Endothelial cell of umbilical vein (primary cell): ENCODE measurements at regions not wholly inside any gene's neighbourhood (a gene's known extent, or its start where the extent isn't known, plus 50 kb on each side); places are given as distances from the start of the nearest gene placed in this dataset.
"Not testable (repeated sequence)": the region's sequence is repeated elsewhere in the genome, so short reads cannot be mapped to it uniquely, and the experiment has no call there.

Experiments used
- BruUV-seq: library from RNA; stranded (reverse); fragments of 400-500 nt; replicated peaks from 2 replicates; lab custom pipeline; 2021; lab: Mats Ljungman, UMichigan
- CTCF ChIA-PET: fragments of 300-600, 350-600 bp; sonication (Branson Sonifier 250); formaldehyde crosslinking; loops from one replicate; lab custom pipeline; 2021; ENCODE audit warnings: antibody characterized with exemption, inconsistent platforms; lab: Charles Lee
- POLR2A ChIA-PET: fragments of 300-600, 350-600 bp; sonication (Branson Sonifier 250); formaldehyde crosslinking; loops from one replicate; lab custom pipeline; 2021; ENCODE audit warnings: antibody characterized with exemption, inconsistent platforms; lab: Charles Lee
- DNase-seq: peaks from one replicate; pipeline ENCODE4 v3.0.0-alpha.2; 2011; ENCODE audit warnings: low read depth, low spot score
- FAIRE-seq: peaks from 2 replicates; lab custom pipeline; 2011; peaks lifted over from hg19 to GRCh38; lab: Jason Lieb, UNC
- H2AFZ ChIP-seq: 2 replicates; pipeline ENCODE4 v1.6.0; 2012; ENCODE audit warnings: low read depth, low read length, control low read depth, inconsistent platforms
- H3K27ac ChIP-seq: 2 replicates; pipeline ENCODE4 v1.5.1; 2011; ENCODE audit warnings: low read depth, mild to moderate bottlenecking, control low read depth, low read length, moderate library complexity; ENCODE audit not compliant: insufficient read depth
- H3K27me3 ChIP-seq, 2 experiments: 2 replicates each; pipeline versions ENCODE4 v1.6.0 to v1.6.1; 2011; ENCODE audit warnings: low read length in 2 of 2, mixed read lengths in 1 of 2; ENCODE audit not compliant: control insufficient read depth in 2 of 2, insufficient read depth in 2 of 2
- H3K36me3 ChIP-seq, 2 experiments: 2 replicates in 1 of 2; 3 replicates in 1 of 2; pipeline ENCODE4 v1.5.1; 2011; ENCODE audit warnings: low read length in 2 of 2, mild to moderate bottlenecking in 1 of 2, moderate library complexity in 1 of 2; ENCODE audit not compliant: control insufficient read depth in 2 of 2, insufficient read depth in 2 of 2; ENCODE audit errors: extremely low read depth in 1 of 2
- H3K4me1 ChIP-seq: 3 replicates; pipeline ENCODE4 v1.5.1; 2011; ENCODE audit warnings: mild to moderate bottlenecking, low read length; ENCODE audit not compliant: control insufficient read depth, insufficient read depth; ENCODE audit errors: extremely low read depth
- H3K4me2 ChIP-seq: 2 replicates; pipeline ENCODE4 v1.6.1; 2011; ENCODE audit warnings: low read length, control low read depth, mixed read lengths; ENCODE audit not compliant: insufficient read depth
- H3K4me3 ChIP-seq, 3 experiments: fragments of 200-600 bp in 1 of 3; sonication (generic), shearing (Covaris generic) in 1 of 3; replicated peaks in 1 of 3; 2 replicates each; pipeline ENCODE4 v1.5.1; 2011 to 2016; ENCODE audit warnings: control low read depth in 3 of 3, low read length in 3 of 3, mild to moderate bottlenecking in 2 of 3, inconsistent platforms in 1 of 3, low read depth in 1 of 3, moderate library complexity in 1 of 3; ENCODE audit not compliant: insufficient read depth in 1 of 3
- H3K79me2 ChIP-seq: 2 replicates; pipeline ENCODE4 v1.6.0; 2012; ENCODE audit warnings: low read length, inconsistent platforms; ENCODE audit not compliant: control insufficient read depth, insufficient read depth
- H3K9ac ChIP-seq: replicated peaks from 2 replicates; pipeline ENCODE3; 2011; ENCODE audit warnings: low read length, control low read depth; ENCODE audit not compliant: insufficient read depth; ENCODE audit errors: extremely low read depth
- H3K9me1 ChIP-seq: replicated peaks from 3 replicates; pipeline ENCODE4 v1.6.0; 2011; ENCODE audit warnings: mild to moderate bottlenecking, low read length; ENCODE audit not compliant: control insufficient read depth, insufficient read depth; ENCODE audit errors: extremely low read depth
- H3K9me3 ChIP-seq: replicated peaks from 2 replicates; pipeline ENCODE4 v1.5.1; 2012; ENCODE audit warnings: low read length, inconsistent platforms; ENCODE audit not compliant: control insufficient read depth, insufficient read depth
- H4K20me1 ChIP-seq: replicated peaks from 2 replicates; pipeline ENCODE3; 2011; ENCODE audit warnings: mild to moderate bottlenecking, low read length; ENCODE audit not compliant: control insufficient read depth, insufficient read depth; ENCODE audit errors: extremely low read depth
- EZH2 ChIP-seq: IDR thresholded peaks from 2 replicates; pipeline ENCODE4 v1.6.1; 2012; ENCODE audit warnings: borderline replicate concordance, low read depth, mild to moderate bottlenecking, moderate library complexity, low read length, inconsistent platforms; ENCODE audit not compliant: severe bottlenecking
- GATA2 ChIP-seq: IDR thresholded peaks from 2 replicates; pipeline ENCODE4 v1.7.0; 2011; ENCODE audit warnings: low read depth, mild to moderate bottlenecking, moderate library complexity, mixed read lengths, low read length; ENCODE audit not compliant: insufficient read length, insufficient read depth
- JUN ChIP-seq: IDR thresholded peaks from 2 replicates; pipeline ENCODE4 v1.6.1; 2011; ENCODE audit warnings: borderline replicate concordance, low read depth; ENCODE audit not compliant: insufficient read length, insufficient read depth
- MYC ChIP-seq: IDR thresholded peaks from one replicate; pipeline ENCODE4 v1.6.1; 2011; ENCODE audit warnings: mild to moderate bottlenecking, low read depth, low read length
- POLR2A ChIP-seq: IDR thresholded peaks from 2 replicates; pipeline ENCODE4 v1.6.1; 2012; ENCODE audit warnings: low read depth, mild to moderate bottlenecking, control low read depth, low read length
- POLR2AphosphoS5 ChIP-seq: IDR thresholded peaks from 2 replicates; pipeline ENCODE4 v1.6.1; 2012; ENCODE audit warnings: low read depth, mild to moderate bottlenecking, control low read depth, low read length, moderate library complexity; ENCODE audit not compliant: insufficient read depth
- dilution Hi-C: fragments of 300-500 bp; cut with MboI; formaldehyde crosslinking; loops from one replicate; pipeline ENCODE4 v1.15.0; 2019; ENCODE audit warnings: low sequenced_read_pairs; ENCODE audit not compliant: extremely low pct_ligation_motif_present
- intact Hi-C: fragments of 100-400 bp; cut with micrococcal nuclease; formaldehyde crosslinking; loops from one replicate; pipeline ENCODE4 v1.10.0; 2022
- TF ChIP-seq, protein P1 (sequence below), 2 donors: IDR thresholded peaks; 1 replicate in 1 of 2; 2 replicates in 1 of 2; pipeline ENCODE4 v1.5.1; 2011; ENCODE audit warnings: low read length in 2 of 2, mild to moderate bottlenecking in 2 of 2, moderate library complexity in 2 of 2, control low read depth in 1 of 2, inconsistent platforms in 1 of 2, low read depth in 1 of 2; ENCODE audit not compliant: insufficient read depth in 1 of 2; ENCODE audit errors: extremely low read depth in 1 of 2
- TF ChIP-seq, protein P2 (sequence below): IDR thresholded peaks from 2 replicates; pipeline ENCODE4 v1.6.1; 2011; ENCODE audit not compliant: insufficient read depth, insufficient read length

DNA sequence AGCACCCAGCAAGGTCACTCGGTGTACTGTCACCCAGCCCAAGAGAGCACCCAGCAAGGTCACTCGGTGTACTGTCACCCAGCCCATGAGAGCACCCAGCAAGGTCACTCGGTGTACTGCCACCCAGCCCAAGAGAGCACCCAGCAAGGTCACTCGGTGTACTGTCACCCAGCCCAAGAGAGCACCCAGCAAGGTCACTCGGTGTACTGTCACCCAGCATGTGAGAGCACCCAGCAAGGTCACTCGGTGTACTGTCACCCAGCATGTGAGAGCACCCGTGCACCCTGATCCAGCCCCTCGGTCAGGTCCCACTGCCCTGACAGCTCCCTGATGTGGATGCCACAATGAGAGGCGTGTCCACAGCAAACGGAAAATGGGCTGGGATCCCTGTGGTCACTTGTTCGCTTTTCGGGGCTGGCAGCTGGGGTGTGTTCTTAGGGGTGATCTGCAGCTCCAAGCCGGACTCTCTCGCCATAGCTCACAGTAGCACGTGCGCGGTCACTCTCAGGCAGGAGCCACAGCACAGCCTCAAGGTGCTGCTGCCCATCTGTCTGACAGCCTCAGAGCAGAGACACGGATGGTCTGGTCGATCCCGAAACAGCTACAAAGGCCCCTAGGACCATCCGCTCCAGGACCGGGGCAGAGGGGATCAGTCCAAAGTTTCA, 324.9 kb downstream of the ADGRD1 start:
- H2AFZ ChIP-seq, H4K20me1 ChIP-seq, H3K79me2 ChIP-seq, H3K9me3 ChIP-seq, H3K27ac ChIP-seq, H3K9me1 ChIP-seq, BruUV-seq, FAIRE-seq, dilution Hi-C loops, H3K27me3 ChIP-seq, intact Hi-C loops, DNase-seq, H3K4me1 ChIP-seq, H3K36me3 ChIP-seq, H3K4me2 ChIP-seq, POLR2A ChIA-PET, H3K9ac ChIP-seq, CTCF ChIA-PET, H3K4me3 ChIP-seq: not testable (repeated sequence)

DNA sequence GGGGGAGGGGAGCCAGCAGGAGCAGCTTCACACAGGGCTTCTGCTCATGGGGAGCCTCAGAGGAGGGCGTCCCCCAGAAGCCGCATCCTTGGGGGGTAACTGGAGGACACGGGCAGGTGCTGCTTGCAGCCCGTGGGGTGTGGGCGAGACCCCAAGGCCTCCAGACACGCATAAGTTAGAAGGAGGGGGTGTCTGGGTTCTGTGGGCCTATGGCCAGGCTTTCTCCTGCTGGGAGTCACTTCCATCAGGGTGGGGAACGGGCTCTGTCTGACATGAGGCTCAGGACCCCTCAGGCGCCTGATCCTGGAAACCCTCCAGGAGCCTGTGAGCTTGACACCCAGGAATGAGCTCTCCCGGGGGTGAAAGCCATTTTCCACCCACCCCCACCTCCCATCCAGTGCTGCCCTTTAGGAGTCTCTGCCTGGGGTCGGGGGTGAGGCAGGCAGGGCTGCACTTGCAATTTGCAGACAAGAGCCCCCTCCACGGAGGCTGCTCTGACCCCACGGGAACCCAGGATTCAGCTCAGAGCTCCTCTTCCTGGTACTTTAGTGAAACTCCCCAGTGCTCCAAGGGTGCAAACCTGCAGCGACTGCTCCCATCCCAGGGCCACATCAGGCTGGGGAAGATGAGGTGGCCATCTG, 325.7 kb downstream of the ADGRD1 start:
- Histone ChIP-seq H3K79me2 (no peaks in the 10 kb centered on the region), H3K4me2 (no peak overlapping the region), H2AFZ (no peak overlapping the region), H3K9ac (no peak overlapping the region), H3K9me1 (no peaks in the 10 kb centered on the region), H3K9me3 (peaks cover 6% of the 10 kb centered on the region), H3K36me3 (no peaks in the 10 kb centered on the region), H3K27ac (no peak overlapping the region), H4K20me1 (no peaks in the 10 kb centered on the region), H3K4me3 (no peak overlapping the region), H3K4me1 (no peaks in the 10 kb centered on the region), H3K27me3 (no peaks in the 10 kb centered on the region)
- FAIRE-seq, result no peak
- no TSS peak for BruUV-seq
- dilution Hi-C loops, result no loop called here
- ChIA-PET CTCF (no interaction called here), POLR2A (no interaction called here)
- intact Hi-C loops, result no loop called here
- TF ChIP-seq POLR2A (no peak), JUN (no peak), POLR2AphosphoS5 (no peak), MYC (no peak), GATA2 (no peak), EZH2 (no peak)
- TF ChIP-seq, protein P1, sequence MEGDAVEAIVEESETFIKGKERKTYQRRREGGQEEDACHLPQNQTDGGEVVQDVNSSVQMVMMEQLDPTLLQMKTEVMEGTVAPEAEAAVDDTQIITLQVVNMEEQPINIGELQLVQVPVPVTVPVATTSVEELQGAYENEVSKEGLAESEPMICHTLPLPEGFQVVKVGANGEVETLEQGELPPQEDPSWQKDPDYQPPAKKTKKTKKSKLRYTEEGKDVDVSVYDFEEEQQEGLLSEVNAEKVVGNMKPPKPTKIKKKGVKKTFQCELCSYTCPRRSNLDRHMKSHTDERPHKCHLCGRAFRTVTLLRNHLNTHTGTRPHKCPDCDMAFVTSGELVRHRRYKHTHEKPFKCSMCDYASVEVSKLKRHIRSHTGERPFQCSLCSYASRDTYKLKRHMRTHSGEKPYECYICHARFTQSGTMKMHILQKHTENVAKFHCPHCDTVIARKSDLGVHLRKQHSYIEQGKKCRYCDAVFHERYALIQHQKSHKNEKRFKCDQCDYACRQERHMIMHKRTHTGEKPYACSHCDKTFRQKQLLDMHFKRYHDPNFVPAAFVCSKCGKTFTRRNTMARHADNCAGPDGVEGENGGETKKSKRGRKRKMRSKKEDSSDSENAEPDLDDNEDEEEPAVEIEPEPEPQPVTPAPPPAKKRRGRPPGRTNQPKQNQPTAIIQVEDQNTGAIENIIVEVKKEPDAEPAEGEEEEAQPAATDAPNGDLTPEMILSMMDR (IDR thresholded peaks at IDR 0.05; ENCODE audit: extremely low read depth in 1 of 2, insufficient read depth in 1 of 2, low read depth in 1 of 2, low read length in 2 of 2), result no peak
- TF ChIP-seq, protein P2, sequence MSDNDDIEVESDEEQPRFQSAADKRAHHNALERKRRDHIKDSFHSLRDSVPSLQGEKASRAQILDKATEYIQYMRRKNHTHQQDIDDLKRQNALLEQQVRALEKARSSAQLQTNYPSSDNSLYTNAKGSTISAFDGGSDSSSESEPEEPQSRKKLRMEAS, result no peak
- no peak for DNase-seq
